ENCODE measurements at regions not wholly inside any gene's neighbourhood (a gene's known extent, or its start where the extent isn't known, plus 50 kb on each side); places are given as distances from the start of the nearest gene placed in this dataset.

- DNase-seq, result no peak
- no peak for TF ChIP-seq POLR2A (IDR thresholded peaks at IDR 0.05; ENCODE audit: low read length)
- no peak for TF ChIP-seq GATA1 (IDR thresholded peaks at IDR 0.05; ENCODE audit: low read depth, low read length)
Observed at GRCh38 chr22:44596396-44597125, 98.5 kb upstream of the RTL6 start.

- TF ChIP-seq GATA1 (IDR thresholded peaks at IDR 0.05; ENCODE audit: low read depth, low read length) (no peak), POLR2A (IDR thresholded peaks at IDR 0.05; ENCODE audit: low read length) (no peak)
- DNase-seq, result no peak
Observed at GRCh38 chr22:44595841-44596341, 97.9 kb upstream of the RTL6 start.

GRCh38 chr22:44594951-44595350, 96.9 kb upstream of the RTL6 start:
- TF ChIP-seq POLR2A (IDR thresholded peaks at IDR 0.05; ENCODE audit: low read length) (no peak), GATA1 (IDR thresholded peaks at IDR 0.05; ENCODE audit: low read depth, low read length) (no peak)
- DNase-seq, result no peak

GRCh38 chr22:44592824-44593148, 94.8 kb upstream of the RTL6 start:
- DNase-seq, result no peak
- TF ChIP-seq GATA1 (IDR thresholded peaks at IDR 0.05; ENCODE audit: low read depth, low read length) (no peak), POLR2A (IDR thresholded peaks at IDR 0.05; ENCODE audit: low read length) (no peak)

GRCh38 chr22:44592126-44592823, 94.2 kb upstream of the RTL6 start:
- TF ChIP-seq GATA1 (IDR thresholded peaks at IDR 0.05; ENCODE audit: low read depth, low read length), result no peak
- no peak for TF ChIP-seq POLR2A (IDR thresholded peaks at IDR 0.05; ENCODE audit: low read length)
- DNase-seq, result no peak

GRCh38 chr22:44591146-44591790, 93.2 kb upstream of the RTL6 start:
- DNase-seq, result no peak
- no peak for TF ChIP-seq GATA1 (IDR thresholded peaks at IDR 0.05; ENCODE audit: low read depth, low read length)
- TF ChIP-seq POLR2A (IDR thresholded peaks at IDR 0.05; ENCODE audit: low read length), result no peak

- DNase-seq, result no peak
- TF ChIP-seq GATA1 (IDR thresholded peaks at IDR 0.05; ENCODE audit: low read depth, low read length) (no peak), POLR2A (IDR thresholded peaks at IDR 0.05; ENCODE audit: low read length) (no peak)
Observed at GRCh38 chr22:44590291-44590690, 92.3 kb upstream of the RTL6 start.

- DNase-seq, result no peak
- TF ChIP-seq GATA1 (IDR thresholded peaks at IDR 0.05; ENCODE audit: low read depth, low read length) (no peak), POLR2A (IDR thresholded peaks at IDR 0.05; ENCODE audit: low read length) (no peak)
Observed at GRCh38 chr22:44589831-44590230, 91.8 kb upstream of the RTL6 start.

GRCh38 chr22:44588348-44588747, 90.3 kb upstream of the RTL6 start:
- TF ChIP-seq POLR2A (IDR thresholded peaks at IDR 0.05; ENCODE audit: low read length), result no peak
- TF ChIP-seq GATA1 (IDR thresholded peaks at IDR 0.05; ENCODE audit: low read depth, low read length), result no peak
- no peak for DNase-seq

GRCh38 chr22:44587737-44588310, 89.8 kb upstream of the RTL6 start:
- TF ChIP-seq GATA1 (IDR thresholded peaks at IDR 0.05; ENCODE audit: low read depth, low read length) (no peak), POLR2A (IDR thresholded peaks at IDR 0.05; ENCODE audit: low read length) (no peak)
- no peak for DNase-seq

GRCh38 chr22:44586999-44587736, 89.1 kb upstream of the RTL6 start:
- DNase-seq, result no peak

GRCh38 chr22:44586351-44586990, 88.4 kb upstream of the RTL6 start:
- no peak for TF ChIP-seq POLR2A (IDR thresholded peaks at IDR 0.05; ENCODE audit: low read length)
- no peak for DNase-seq

More at GRCh38 chr22:44586999-44587736, 89.1 kb upstream of the RTL6 start:
- TF ChIP-seq GATA1 (IDR thresholded peaks at IDR 0.05; ENCODE audit: low read depth, low read length) (no peak), POLR2A (IDR thresholded peaks at IDR 0.05; ENCODE audit: low read length) (no peak)
